HG03442 (cell line): ENCODE measurements at regions not wholly inside any gene's neighbourhood (a gene's known extent, or its start where the extent isn't known, plus 50 kb on each side); places are given as distances from the start of the nearest gene placed in this dataset.

Experiments used
- ATAC-seq: cut with Tn5 transposase; IDR thresholded peaks from one replicate; pipeline ENCODE4 v1.9.1; 2021; ENCODE audit warnings: mild to moderate bottlenecking, moderate library complexity; ENCODE audit not compliant: unreplicated experiment

DNA sequence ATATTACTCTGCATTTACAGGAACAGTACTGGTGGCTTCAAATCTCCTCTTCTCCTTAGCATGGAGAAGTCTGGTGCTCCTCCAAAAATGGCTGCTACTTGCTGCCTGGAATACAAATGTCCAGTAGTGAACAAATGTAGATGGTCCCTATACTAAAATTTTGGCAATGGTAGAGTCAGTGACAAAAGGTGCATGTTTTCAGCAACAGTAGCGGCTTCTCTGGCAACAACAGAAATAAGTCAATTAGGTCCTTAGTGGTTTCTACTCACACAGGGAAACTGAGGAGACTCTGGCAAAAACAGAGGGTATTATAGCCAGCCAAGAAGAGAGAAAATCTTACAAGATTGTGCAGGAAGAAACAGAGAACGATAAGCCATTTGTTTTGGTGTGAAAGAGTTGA, 1368.4 kb upstream of the ADGRL3 start:
- no peak for ATAC-seq

DNA sequence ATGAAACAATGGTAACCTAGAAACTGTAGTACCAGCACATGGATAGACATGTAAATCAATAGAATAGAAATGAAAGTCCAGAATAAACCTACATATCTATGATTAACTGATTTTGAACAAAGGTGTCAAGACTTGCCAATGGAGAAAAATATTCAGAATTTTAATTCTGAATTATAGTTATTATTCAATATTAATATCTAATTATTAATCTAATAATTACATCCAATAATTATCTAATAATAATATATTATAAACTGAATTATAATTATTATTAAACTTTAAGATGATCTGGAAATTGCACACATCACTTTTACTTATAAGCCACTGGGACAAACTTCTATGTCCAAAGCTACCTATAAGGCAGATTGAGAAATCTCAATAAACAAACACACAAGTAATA, 1365.2 kb upstream of the ADGRL3 start:
- ATAC-seq, result no peak

DNA sequence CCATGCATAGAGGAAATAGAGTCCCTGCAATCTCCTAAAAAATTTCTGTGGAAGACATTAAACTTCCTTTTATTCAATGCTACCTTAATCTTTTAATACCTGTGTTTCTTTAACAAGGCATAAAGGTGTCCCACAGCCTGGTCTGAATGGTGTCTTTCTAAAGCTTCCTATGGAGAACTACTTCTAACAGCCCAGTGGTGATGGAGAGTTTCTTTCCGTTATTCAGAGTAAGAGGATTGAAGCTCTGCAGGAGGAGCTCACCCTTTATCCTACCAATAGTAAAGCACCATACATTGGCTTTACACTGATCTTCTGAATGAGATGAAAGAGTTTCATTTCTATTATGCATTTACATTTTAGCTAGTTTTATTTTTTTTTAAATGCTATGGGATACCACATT, 1362.4 kb upstream of the ADGRL3 start:
- no peak for ATAC-seq

DNA sequence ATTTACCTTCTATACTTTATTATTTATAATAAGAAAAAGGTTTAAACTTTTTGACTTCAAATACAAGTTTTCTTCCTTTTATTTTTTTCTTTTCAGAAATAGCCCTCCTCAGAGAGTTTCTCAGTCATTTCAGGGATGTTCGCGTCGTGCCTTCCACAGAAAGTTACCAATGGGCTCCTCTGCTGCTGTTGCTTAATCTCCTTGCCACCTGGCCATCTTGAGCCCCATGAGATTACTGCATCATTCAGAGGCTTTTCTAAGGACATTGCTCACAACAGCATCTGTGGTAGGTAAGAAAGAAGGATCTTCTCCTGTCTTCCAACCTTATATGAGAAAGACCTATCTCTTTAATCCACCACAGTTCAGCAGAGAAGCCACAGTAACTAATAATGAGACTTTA, 1361.9 kb upstream of the ADGRL3 start:
- ATAC-seq, result no peak

DNA sequence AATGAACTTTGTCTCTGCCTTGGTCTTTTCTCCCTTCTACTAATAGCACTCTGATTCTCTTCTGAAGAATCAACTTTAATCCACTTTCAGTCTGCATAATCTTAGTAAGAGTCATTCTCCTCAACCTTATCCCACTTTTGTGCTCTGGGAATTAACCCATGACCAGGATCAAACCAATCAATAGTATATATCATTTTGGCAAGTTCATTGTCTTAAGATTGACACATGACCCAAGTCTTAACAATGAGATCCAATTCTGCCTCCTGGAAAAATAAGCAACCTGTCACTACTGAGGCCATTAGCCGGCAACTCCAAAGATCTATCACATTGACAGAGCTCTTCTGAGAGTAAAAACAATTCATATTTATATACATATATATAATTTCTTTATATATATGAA, 1358.4 kb upstream of the ADGRL3 start:
- ATAC-seq, result no peak

DNA sequence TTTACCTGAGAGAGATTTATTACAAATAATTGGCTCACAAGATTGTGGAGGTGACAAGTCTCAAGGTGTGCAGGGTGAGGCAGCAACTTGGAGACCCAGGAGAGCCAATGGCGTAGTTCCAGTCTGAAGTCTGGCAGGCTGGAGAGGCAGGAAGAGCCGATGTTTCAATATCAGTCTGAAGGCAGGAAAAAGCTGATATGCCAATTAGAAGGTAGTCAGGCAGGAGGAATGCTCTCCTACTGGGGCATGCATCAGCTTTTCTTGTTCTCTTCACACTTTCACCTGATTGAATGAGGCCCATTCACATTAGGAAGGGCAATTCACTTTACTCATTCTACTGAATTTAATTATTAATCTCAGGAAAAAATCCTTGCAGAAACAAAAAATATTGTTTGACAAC, 1351.7 kb upstream of the ADGRL3 start:
- no peak for ATAC-seq

DNA sequence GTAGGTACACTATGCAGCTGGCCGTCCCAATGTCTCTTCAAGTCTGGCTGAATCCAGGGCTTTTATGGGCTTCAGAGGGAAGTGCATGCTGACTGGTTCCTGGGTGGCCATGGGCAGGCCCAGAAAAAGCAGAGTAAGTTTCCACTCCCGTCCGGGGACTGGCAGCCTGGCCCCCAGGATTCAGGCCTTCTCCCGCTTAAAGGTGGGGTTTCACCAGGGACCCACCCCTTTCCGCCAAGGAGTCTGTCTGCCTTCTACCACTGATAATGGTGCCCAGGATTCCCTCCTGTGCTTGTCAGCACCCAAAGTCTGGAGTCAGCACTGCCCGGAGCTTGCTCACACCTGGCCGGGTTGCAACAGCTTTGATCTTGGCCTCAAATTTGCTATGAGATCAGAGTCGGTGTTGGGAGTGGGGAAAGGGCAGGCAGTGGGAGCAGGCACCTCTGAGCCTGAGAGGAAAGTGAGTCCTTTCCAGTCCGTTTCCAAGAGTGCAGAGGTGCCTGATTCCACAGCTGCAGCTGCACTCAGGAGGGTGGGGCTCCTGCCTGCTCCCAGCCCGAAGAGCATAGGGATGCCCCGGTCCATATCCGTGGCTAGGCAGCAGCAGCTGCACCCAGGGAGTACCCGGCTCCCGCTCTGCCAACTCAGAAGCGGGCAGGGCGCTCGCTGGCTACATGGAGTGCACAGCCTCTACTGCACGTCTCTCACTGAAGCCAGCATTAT, 1344.3 kb upstream of the ADGRL3 start:
- ATAC-seq, result no peak

DNA sequence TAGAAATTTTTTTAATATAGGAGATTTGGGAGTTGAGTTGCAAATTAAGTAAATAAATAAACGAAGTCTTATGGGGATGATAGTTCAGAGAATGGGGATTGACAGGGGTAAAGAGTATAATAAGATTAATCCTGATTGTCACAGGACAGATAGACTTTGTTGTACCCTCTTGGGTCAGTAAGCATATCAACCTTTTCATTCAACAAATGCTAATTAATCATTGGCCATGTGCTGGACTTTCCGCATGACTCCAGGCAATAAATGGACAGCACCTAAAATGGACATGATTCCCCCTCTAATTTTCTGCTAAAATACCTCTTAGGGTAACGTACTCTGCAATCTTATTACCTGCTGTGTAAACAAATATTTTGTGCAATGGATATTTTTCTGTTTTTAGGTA, 1331.1 kb upstream of the ADGRL3 start:
- no peak for ATAC-seq

DNA sequence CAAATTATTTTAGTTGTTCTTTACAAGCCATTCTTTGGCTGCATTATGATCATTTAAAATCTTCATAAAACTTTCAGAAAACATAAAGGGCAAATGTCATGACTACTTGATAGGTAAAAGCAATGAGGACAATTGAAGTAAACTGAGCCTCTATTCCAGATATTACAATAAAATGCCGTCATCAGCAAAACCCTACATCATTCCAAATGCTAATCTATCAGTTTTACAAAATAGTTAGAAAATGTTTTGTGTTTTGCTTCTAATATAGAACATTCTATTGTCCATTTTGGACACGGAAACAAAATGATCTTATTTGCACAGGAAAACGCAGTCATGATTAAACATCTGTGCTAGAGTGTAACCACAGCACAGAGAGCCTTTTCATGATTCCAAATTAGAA, 1330.6 kb upstream of the ADGRL3 start:
- no peak for ATAC-seq

DNA sequence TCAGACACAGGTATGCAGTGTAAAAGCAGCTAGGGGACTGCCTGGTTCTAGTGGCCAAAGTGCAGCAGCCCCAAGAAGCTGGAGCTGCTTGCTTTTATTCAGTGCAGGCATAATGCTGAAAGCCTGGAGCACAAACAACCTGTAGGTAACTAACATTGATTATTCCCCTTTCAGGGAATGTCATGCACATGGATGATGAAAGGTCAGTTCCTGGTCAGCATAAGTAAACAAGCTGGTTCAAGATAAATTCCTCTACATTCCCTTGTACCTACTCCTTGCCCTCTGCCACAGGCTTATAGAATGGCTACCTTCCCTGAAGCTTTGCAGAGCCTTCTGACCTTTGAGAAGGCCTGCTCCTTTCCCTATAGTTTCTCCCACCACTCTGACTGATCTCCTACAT, 1318.5 kb upstream of the ADGRL3 start:
- ATAC-seq, result no peak

DNA sequence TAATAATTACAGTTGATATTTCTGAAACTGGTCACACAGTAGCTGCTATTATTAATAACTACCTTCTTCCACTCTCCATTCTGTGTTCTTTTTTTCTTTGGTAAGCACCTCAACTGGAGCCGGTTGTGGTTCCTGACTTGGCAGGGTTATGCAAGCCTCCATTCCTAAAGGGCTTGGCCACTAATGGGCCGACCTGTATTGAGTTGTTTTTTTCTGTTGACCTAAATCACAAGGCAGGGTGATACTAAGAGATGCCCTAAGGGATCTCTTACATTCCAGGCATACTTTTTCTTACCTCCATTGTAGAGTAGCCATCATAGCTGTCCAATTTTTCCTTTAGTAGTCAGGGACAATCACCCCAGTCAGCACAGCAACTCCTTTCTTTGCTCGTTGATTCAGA, 1295.8 kb upstream of the ADGRL3 start:
- no peak for ATAC-seq

DNA sequence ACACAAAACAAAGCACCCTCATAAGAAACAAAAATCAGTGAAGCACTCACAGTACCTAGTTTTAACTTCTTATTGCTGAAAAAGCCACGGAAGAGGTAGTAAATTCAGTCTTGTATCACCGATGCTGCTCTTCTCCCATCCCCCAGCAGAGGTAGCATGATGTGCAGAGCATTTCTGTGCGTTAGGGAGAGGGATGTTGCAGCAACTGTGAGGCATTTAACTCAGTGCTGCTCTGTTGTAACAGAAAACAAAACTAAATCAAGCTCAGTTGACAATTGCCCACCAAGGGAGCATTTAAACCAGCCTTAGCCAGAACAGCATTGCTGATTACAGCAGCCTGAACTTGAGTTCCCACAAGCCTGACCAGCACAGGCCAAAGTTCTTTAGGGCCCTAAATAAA, 1279.7 kb upstream of the ADGRL3 start:
- ATAC-seq, result no peak

DNA sequence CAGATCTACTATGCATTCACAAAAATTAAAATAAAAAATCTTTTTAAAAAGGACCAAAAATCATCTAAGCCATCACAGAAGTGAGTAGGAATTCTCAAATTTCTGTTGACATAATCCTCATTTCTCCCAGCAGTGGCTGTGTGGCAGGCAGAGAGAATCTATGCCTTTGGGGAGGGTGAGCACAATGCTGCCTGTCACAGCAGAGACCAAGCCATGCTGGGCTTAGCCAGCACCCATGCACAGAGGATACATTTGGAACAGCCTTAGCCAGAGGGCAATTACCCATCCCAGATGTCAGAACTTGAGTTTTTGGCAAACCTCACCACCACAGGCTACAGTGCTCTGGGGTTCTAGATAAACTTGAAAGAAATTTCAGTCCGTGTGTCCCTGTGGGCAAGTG, 1274.8 kb upstream of the ADGRL3 start:
- ATAC-seq, result no peak

DNA sequence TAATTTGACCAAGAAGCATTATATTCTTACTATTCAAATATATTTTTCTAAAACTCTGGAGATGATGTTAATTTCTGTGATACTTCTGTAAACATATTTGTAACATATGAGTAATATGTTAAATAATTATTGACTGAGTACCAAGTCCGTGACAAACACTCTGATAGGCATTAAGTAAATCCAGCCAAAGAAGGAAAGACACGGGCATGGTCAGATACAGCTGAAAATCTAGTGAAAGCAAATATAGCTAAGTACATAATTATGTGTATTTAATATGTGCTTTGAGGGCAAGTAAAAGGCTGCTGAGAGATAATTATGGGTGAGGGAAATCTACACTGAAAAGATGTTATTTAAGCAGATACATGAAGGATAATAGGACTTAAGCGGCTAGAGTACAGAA, 1263.6 kb upstream of the ADGRL3 start:
- ATAC-seq, result no peak

DNA sequence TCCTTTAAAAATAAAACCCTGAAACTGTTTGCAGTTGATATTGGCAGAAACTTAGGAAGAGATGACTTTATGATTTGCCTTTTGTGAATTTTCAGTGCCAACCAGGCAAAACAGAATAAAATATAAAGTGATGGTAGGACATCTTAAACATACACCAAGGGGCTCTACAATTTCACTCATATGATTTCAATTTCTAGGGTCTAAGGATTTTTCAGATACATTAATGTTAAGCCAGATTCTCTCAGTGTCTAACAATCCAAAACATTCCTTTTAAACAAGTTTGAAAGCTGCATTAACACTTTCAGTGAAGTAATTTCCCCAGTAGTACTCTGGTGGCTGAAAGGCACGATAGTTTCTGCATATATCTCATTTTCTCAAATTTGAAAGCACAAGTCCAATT, 1262.0 kb upstream of the ADGRL3 start:
- no peak for ATAC-seq

DNA sequence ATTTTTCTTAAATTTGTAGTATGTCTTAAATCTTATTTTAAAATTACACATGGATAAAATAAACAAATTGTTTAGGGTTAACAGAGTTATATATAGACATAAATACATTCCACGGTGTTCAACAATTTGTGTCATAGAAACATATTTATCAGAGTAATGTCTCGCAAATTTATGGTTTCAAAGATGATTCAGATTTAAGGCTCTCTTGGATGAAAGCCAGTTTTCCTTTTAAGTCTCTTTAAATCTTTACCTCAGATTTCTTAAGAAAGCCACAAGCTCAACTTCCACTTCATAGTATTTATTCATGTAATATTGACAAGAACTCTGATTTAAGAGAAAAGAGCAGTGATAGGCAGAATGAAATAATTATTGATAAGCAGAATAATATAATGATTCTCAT, 1254.8 kb upstream of the ADGRL3 start:
- ATAC-seq, result no peak

DNA sequence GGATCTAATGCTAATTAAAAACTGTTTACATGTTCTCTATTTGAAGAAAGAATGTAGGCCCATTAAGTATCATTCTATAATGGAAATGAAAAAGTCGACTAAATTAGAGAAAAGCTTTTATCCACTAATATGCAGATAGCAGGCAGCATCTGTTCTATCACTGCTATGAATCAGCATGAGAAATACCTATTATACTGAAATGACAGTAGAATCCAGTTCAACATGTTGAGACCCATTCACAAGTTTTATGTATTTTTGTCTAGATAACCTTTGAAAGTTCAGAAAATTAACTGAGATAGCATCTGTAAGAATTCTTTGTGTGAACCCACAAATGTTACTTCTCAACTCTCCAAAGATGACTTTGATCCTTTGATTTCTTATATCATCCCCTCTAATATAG, 1254.4 kb upstream of the ADGRL3 start:
- no peak for ATAC-seq

DNA sequence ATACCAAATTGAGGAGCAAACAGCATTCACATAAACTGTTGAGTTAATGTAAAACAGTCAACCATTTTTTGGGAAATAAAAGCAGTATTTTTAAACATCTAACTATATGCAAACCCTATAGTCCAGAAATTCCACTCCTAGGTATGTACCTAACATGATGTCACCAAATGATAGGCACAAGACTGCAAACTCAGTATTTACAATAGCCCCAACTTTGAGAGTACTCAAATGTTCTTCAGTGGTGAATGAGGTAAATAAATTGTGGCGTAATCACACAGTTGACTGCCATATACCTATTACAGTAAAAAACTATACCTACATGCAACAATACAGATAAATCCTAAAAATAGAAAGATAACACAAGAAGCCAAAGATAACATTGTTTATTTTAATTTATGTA, 1243.8 kb upstream of the ADGRL3 start:
- ATAC-seq, result no peak

DNA sequence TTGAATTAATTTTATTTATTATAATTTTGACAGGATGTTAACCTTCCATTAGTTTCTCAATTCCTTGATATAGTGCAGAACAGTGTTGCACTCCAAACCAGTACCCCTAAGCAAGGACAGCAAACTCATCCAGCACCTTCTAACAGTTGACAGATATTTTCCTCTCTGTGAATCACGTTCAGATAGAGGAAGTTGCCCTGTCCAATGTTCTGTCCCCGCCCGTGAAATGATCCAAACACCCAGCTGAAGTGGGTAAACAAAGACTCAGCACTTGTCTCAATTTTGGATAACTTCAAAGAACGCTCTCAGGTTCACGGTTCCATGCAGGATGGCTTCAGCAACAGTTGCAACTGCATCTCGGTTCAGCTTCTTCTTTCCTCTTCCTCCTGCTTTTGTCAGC, 1240.0 kb upstream of the ADGRL3 start:
- no peak for ATAC-seq

DNA sequence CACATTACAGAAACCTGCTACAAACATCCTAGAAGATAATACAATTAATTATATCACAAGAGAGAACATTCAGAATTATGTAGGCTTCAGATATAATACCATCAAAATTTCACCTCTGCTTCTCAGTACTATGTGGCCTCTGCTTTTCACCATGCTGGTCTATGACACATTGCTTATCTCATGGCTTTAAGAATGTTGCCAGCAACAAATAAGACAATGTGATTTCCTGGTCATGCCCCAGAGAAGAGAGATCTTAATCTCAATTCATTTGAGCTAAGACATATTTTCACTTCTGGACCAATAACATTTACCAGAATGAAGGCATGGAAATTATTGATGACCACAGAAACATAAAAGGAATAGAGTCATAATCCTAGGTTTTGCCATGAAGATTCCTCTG, 1233.4 kb upstream of the ADGRL3 start:
- ATAC-seq, result no peak

DNA sequence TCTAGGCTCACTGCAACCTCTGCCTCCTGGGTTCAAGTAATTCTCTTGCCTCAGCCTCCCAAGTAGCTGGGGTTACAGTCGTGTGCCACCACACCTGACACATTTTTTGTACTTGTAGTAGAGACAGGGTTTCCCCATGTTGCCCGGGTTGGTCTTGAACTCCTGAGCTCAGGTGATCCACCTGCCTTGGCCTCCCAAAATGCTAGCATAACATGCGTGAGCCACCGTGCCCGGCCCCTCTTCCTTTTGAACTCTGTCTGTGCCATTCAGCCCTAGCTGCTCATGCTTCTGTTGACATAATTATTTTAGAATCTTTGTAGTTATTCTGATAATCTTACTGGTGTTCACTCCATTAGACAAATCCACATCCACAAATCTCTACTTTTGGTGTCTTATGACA, 1231.3 kb upstream of the ADGRL3 start:
- ATAC-seq, result no peak

DNA sequence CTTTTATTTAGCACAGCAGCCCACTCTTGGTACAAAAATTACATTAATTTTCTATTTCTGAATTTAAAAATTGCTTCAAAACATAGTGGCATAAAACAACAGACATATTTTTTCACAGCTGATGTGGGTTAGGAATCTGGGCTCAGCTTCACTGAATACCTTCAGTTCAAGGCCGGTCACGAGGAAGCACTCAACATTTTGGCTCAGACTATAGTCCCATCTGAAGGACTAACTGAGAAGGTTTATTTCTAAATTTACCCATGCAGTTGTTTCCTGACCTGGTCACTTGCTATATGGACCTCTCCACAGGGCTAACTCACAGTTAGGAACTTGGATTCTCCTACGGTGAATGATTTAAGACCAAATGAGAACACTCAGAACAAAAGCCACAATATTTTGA, 1230.2 kb upstream of the ADGRL3 start:
- ATAC-seq, result no peak

DNA sequence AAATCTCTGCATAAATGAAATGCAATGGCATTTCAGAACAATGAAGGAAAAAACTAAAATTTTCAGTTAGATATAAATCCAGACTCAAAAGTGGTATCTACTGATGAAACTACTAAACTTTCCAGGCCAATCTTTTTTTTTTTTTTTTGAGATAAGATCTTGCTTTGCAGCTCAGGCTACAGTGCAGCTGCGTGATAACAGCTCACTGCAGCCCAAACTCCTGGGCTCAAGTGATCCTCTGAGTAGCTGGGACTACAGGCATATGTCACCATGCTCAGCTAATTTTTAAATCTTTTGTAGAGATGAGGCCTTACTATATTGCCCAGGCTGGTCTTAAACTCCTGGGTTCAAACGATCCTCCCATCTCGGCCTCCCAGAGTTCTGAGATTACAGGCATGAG, 1228.2 kb upstream of the ADGRL3 start:
- no peak for ATAC-seq

DNA sequence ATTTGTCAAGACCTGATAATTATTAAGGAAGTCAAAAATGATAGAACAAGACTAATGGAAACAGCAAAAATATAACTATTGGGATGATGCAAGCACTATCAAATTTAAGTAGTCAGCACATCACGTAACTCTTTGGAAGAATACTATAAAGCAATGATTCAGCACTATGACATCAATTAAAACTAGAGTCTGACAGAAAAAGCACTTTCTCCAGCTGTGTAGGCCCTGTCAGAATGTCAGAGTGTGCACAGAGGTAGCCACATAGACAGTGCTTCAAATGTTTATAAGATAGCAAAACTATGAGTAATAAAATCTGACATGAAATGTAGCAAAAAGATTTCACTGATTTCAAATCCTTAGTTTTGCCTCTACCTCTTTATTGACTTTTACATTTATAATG, 1226.6 kb upstream of the ADGRL3 start:
- no peak for ATAC-seq
